H1 (cell line): ENCODE measurements at regions not wholly inside any gene's neighbourhood (a gene's known extent, or its start where the extent isn't known, plus 50 kb on each side); places are given as distances from the start of the nearest gene placed in this dataset.

Experiments used
- CHD1 ChIP-seq: IDR thresholded peaks from 2 replicates; pipeline ENCODE4 v1.6.1; 2012; ENCODE audit warnings: low read depth, low read length, improper control_type of control experiment
- HDAC6 ChIP-seq: IDR thresholded peaks from one replicate; pipeline ENCODE4 v1.7.1; 2012; ENCODE audit warnings: low read depth, mild to moderate bottlenecking, inconsistent platforms, low read length, moderate library complexity
- POLR2A ChIP-seq, 2 experiments: IDR thresholded peaks; 1 replicate in 1 of 2; 2 replicates in 1 of 2; pipeline ENCODE4 v1.6.1; 2011; ENCODE audit warnings: low read depth in 2 of 2, low read length in 2 of 2, mild to moderate bottlenecking in 2 of 2; ENCODE audit errors: control extremely low read depth in 1 of 2
- POLR2AphosphoS5 ChIP-seq: IDR thresholded peaks from 2 replicates; pipeline ENCODE4 v1.6.1; 2011; ENCODE audit warnings: low read depth, low read length
- TF ChIP-seq, protein P1 (sequence below), 3 experiments: IDR thresholded peaks; 1 replicate in 2 of 3; 2 replicates in 1 of 3; pipeline versions ENCODE4 v1.5.1 to v1.6.1; 2011; ENCODE audit warnings: low read length in 3 of 3, mild to moderate bottlenecking in 3 of 3, inconsistent platforms in 2 of 3, low read depth in 1 of 3, moderate library complexity in 1 of 3; ENCODE audit not compliant: insufficient read depth in 1 of 3; ENCODE audit errors: control extremely low read depth in 1 of 3

DNA sequence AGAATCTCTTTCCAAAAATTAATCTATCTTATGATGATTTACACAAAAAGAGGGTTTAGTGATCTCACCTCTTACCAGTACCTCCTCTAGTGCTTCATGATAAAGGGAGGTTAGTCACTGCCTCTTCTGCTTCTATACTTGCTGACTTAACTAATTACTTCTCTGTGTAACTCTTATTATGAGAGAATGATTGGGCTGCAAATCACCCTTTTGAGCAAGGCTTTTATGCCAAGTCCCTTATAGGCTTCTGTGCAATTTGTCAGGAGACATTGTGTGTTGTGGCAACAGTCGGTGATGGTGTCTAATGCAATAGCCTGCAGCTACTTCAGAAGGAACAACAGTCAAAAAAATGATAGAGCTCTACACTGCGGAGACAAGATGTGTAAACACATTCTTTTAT, 1568.1 kb upstream of the GOT2 start:
- TF ChIP-seq, protein P1, sequence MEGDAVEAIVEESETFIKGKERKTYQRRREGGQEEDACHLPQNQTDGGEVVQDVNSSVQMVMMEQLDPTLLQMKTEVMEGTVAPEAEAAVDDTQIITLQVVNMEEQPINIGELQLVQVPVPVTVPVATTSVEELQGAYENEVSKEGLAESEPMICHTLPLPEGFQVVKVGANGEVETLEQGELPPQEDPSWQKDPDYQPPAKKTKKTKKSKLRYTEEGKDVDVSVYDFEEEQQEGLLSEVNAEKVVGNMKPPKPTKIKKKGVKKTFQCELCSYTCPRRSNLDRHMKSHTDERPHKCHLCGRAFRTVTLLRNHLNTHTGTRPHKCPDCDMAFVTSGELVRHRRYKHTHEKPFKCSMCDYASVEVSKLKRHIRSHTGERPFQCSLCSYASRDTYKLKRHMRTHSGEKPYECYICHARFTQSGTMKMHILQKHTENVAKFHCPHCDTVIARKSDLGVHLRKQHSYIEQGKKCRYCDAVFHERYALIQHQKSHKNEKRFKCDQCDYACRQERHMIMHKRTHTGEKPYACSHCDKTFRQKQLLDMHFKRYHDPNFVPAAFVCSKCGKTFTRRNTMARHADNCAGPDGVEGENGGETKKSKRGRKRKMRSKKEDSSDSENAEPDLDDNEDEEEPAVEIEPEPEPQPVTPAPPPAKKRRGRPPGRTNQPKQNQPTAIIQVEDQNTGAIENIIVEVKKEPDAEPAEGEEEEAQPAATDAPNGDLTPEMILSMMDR (IDR thresholded peaks at IDR 0.05; ENCODE audit: control extremely low read depth in 1 of 3, insufficient read depth in 1 of 3, low read depth in 1 of 3, low read length in 3 of 3), result no peak
- TF ChIP-seq HDAC6 (no peak), POLR2A (IDR thresholded peaks at IDR 0.05; ENCODE audit: control extremely low read depth in 1 of 2, low read depth in 2 of 2, low read length in 2 of 2) (no peak), POLR2AphosphoS5 (no peak), CHD1 (no peak)
